ENCODE measurements at regions not wholly inside any gene's neighbourhood (a gene's known extent, or its start where the extent isn't known, plus 50 kb on each side); places are given as distances from the start of the nearest gene placed in this dataset.

DNA sequence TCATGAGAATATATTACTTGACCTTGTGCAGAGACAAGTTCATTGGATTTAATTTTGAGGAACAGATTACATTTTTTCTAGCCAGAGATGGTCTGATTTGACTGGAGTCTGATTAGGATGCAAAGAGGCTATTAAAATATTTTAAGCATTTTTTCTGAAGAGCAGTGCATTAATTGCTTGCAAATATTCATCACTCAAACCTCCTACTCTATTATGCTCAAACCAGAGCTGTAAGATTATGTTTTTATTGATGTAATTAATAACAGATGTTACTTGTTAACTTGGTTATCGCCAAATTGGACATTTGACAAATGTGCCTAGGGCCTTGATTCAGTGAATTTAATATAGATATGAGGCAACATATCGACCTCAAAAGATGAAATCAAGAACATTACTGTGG, 160.9 kb upstream of the SLC13A1 start:
- Histone ChIP-seq H3K36me3 (no peaks in the 10 kb centered on the region), H3K9me3 (no peaks in the 10 kb centered on the region), H3K27ac (no peak overlapping the region), H3K4me1 (no peaks in the 10 kb centered on the region), H3K4me3 (no peak overlapping the region), H3K27me3 (no peaks in the 10 kb centered on the region)
- TF ChIP-seq POLR2AphosphoS5 (IDR thresholded peaks at IDR 0.05), result no peak
- TF ChIP-seq EP300 (IDR thresholded peaks at IDR 0.05), result no peak
- TF ChIP-seq, protein P1, sequence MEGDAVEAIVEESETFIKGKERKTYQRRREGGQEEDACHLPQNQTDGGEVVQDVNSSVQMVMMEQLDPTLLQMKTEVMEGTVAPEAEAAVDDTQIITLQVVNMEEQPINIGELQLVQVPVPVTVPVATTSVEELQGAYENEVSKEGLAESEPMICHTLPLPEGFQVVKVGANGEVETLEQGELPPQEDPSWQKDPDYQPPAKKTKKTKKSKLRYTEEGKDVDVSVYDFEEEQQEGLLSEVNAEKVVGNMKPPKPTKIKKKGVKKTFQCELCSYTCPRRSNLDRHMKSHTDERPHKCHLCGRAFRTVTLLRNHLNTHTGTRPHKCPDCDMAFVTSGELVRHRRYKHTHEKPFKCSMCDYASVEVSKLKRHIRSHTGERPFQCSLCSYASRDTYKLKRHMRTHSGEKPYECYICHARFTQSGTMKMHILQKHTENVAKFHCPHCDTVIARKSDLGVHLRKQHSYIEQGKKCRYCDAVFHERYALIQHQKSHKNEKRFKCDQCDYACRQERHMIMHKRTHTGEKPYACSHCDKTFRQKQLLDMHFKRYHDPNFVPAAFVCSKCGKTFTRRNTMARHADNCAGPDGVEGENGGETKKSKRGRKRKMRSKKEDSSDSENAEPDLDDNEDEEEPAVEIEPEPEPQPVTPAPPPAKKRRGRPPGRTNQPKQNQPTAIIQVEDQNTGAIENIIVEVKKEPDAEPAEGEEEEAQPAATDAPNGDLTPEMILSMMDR (IDR thresholded peaks at IDR 0.05), result no peak
- TF ChIP-seq POLR2A (IDR thresholded peaks at IDR 0.05), result no peak
- no peak for DNase-seq
- intact Hi-C loops (cut with DNase I; ENCODE audit: low total_unique reads), result no loop called here
- 62 to 73% (median 69%) methylated on average over 2 of the region's 2 CpGs for WGBS, 5 donors

DNA sequence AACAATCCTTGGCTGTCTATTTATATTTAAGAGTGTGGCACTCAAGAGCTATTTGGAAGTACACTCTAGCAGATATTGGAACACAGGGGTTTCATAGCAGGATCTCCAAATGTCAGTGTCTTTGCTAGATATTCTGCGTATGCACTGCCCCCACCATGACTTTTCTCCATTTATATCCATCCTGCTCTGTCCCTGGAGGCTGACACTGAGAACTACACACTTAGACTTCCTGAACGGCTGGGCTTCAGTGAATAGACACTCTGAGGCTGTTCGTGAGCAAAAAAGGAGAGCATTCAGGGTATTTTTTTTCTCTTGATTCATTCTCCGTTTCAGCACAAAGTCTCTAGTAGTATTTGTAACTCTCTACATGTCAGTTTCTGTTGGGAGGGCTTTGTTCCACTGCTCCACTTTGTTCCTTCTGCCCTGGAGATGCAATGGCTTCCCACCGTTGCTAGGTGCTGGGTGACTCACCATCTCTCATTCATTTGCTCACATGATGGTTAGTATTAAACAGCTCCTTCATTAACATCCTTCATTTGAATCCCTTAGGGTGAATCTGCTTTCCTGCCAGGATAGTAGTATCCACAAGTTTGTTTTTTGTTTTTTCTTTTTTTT, 155.9 kb upstream of the SLC13A1 start:
- DNase-seq, result no peak
- 66 to 78% (median 72%) methylated on average over 5 of the region's 5 CpGs for WGBS, 5 donors
- Histone ChIP-seq H3K9me3 (no peaks in the 10 kb centered on the region), H3K36me3 (no peaks in the 10 kb centered on the region), H3K27ac (no peak overlapping the region), H3K4me3 (no peak overlapping the region), H3K27me3 (no peaks in the 10 kb centered on the region), H3K4me1 (no peaks in the 10 kb centered on the region)
- intact Hi-C loops (cut with DNase I; ENCODE audit: low total_unique reads), result no loop called here
- TF ChIP-seq POLR2A (IDR thresholded peaks at IDR 0.05) (no peak), POLR2AphosphoS5 (IDR thresholded peaks at IDR 0.05) (no peak), EP300 (IDR thresholded peaks at IDR 0.05) (no peak)
- TF ChIP-seq, protein P1 (IDR thresholded peaks at IDR 0.05), result no peak

DNA sequence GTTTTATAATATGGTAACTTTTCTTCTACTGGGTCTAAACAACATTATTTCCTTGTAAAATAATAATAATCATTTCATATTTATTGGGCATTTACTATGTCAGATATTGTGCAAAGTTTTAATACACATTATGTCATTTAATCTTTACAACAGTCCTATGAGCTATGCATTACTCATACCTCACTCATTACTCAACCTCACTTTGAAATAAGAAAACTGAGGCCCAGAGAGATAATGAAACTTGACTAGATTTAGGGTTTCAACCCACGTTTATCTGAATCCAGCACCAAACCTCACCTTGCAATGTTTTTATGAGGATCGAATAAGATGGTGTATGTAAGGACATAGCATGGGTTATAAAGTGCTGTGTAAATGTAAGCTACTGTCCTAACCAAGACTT, 153.2 kb upstream of the SLC13A1 start:
- Histone ChIP-seq H3K4me3 (no peak overlapping the region), H3K36me3 (no peaks in the 10 kb centered on the region), H3K9me3 (no peaks in the 10 kb centered on the region), H3K27me3 (no peaks in the 10 kb centered on the region), H3K27ac (no peak overlapping the region), H3K4me1 (no peaks in the 10 kb centered on the region)
- intact Hi-C loops (cut with DNase I; ENCODE audit: low total_unique reads), result no loop called here
- DNase-seq, result no peak
- 72 to 78% (median 73%) methylated on average over 2 of the region's 2 CpGs for WGBS, 5 donors
- TF ChIP-seq POLR2AphosphoS5 (IDR thresholded peaks at IDR 0.05) (no peak), POLR2A (IDR thresholded peaks at IDR 0.05) (no peak), EP300 (IDR thresholded peaks at IDR 0.05) (no peak)
- TF ChIP-seq, protein P1 (IDR thresholded peaks at IDR 0.05), result no peak

DNA sequence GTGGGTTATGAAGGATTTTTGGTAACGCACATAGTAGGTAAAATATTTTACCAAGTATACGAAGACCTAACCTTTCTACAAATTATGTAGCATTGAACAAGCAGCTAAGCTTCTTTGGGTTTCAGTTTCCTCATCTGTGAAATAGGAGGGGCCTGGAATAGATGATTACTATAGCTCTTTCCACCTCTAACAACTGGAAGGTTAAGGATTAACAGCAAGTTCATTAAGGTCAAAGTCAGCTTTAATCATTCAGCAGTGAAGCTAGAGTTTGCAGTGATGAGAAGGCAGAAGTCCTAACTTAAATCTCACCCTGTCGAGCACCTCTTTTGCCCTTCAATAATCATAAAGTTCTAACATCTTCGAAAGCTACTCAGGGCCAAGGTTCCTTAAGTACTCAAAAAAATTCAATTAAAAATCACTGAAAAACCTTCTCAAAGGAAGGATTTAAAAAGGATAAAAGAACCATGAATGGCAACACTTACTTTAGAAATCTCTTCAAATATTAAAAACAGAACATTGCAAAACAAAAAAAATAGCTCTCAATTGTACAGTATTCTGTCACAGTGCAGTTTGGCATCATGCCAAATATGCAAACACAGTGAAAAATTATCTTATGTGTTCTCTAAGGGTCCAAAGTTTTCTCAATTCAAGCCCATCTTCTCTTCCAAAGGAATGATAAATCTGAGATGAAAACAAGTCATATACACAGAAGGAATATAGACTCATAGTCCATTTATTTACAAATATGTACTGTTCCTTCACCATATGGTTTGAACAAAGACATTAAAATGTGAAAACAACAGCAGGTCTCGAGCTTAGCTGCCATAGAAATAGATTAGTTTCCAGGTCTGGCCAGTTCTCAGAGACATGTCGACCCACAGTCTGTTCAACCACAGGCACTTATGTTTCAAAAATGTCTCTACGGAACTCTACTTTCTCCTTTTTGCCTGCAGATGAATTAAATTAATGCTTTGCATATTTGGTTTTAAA, 152.0 kb upstream of the SLC13A1 start:
- no peaks in the 10 kb centered on the region for H3K36me3 ChIP-seq
- H3K4me1 ChIP-seq, result no peaks in the 10 kb centered on the region
- intact Hi-C loops (cut with DNase I; ENCODE audit: low total_unique reads), result no loop called here
- no peaks in the 10 kb centered on the region for H3K27me3 ChIP-seq
- 74 to 78% (median 76%) methylated on average over 7 of the region's 7 CpGs for WGBS, 5 donors
- peak in 1 of 2 donors; percentile 7 for DNase-seq
- no peak overlapping the region for H3K4me3 ChIP-seq
- no peaks in the 10 kb centered on the region for H3K9me3 ChIP-seq
- TF ChIP-seq, protein P1 (IDR thresholded peaks at IDR 0.05), result no peak
- TF ChIP-seq POLR2AphosphoS5 (IDR thresholded peaks at IDR 0.05), result no peak
- TF ChIP-seq EP300 (IDR thresholded peaks at IDR 0.05), result no peak
- H3K27ac ChIP-seq, result no peak overlapping the region
